ENCODE measurements at regions not wholly inside any gene's neighbourhood (a gene's known extent, or its start where the extent isn't known, plus 50 kb on each side); places are given as distances from the start of the nearest gene placed in this dataset.
"Not testable (repeated sequence)": the region's sequence is repeated elsewhere in the genome, so short reads cannot be mapped to it uniquely, and the experiment has no call there.

- H3K36me3 Mint-ChIP-seq (ENCODE audit: low read depth) = no peaks in the 10 kb centered on the region
- H3K27ac Mint-ChIP-seq = no peak overlapping the region
- POLR2A ChIA-PET = no interaction called here
- CTCF ChIA-PET = no interaction called here
- no peaks in the 10 kb centered on the region for H3K9me3 Mint-ChIP-seq
- no peak overlapping the region for H3K4me3 Mint-ChIP-seq
- no peaks in the 10 kb centered on the region for H3K27me3 Mint-ChIP-seq
- no peak for DNase-seq
- H3K4me1 Mint-ChIP-seq = no peaks in the 10 kb centered on the region
Observed at GRCh38 chr3:96233679-96234078, 580.7 kb upstream of the EPHA6 start.

- H3K4me1 Mint-ChIP-seq = no peaks in the 10 kb centered on the region
- no peak overlapping the region for H3K27ac Mint-ChIP-seq
- POLR2A ChIA-PET = no interaction called here
- H3K4me3 Mint-ChIP-seq = no peak overlapping the region
- H3K36me3 Mint-ChIP-seq (ENCODE audit: low read depth) = no peaks in the 10 kb centered on the region
- CTCF ChIA-PET = no interaction called here
- no peak for DNase-seq
- H3K27me3 Mint-ChIP-seq = no peaks in the 10 kb centered on the region
- H3K9me3 Mint-ChIP-seq = no peaks in the 10 kb centered on the region
Observed at GRCh38 chr3:96236522-96236921, 577.9 kb upstream of the EPHA6 start.

DNA sequence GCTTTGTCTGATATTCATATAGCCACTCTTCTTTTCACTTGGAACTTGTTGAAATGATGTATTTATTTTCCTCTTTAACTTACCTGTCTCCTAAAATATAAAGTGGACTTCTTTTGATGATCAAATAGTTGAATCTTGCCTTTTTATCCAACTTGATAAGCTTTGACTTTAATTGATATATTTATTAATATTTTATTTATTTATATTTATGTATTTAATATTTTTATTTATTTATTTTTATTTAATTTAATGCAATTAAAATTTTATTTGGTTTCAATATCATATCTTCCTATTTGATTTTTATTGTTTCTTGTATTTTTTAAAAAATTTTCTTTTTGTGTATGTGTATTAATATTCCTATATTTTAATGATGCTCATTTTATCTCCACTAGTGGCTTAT is 555.1 kb upstream of the EPHA6 start:
- Mint-ChIP-seq H3K4me3 (no peak overlapping the region), H3K27ac (no peak overlapping the region), H3K4me1 (no peaks in the 10 kb centered on the region), H3K9me3 (peaks cover 11% of the 10 kb centered on the region), H3K36me3 (ENCODE audit: low read depth) (no peaks in the 10 kb centered on the region), H3K27me3 (no peaks in the 10 kb centered on the region)
- POLR2A ChIA-PET = no interaction called here
- DNase-seq = no peak
- CTCF ChIA-PET = no interaction called here

GRCh38 chr3:96264701-96265100 is 549.7 kb upstream of the EPHA6 start:
- ChIA-PET POLR2A (no interaction called here), CTCF (no interaction called here)
- Mint-ChIP-seq H3K4me1 (no peaks in the 10 kb centered on the region), H3K27me3 (no peaks in the 10 kb centered on the region), H3K36me3 (ENCODE audit: low read depth) (no peaks in the 10 kb centered on the region), H3K27ac (no peak overlapping the region), H3K4me3 (no peak overlapping the region), H3K9me3 (peaks cover 7% of the 10 kb centered on the region)
- DNase-seq = no peak

- no peaks in the 10 kb centered on the region for H3K27me3 Mint-ChIP-seq
Observed at GRCh38 chr3:96266395-96267190, 547.8 kb upstream of the EPHA6 start.

GRCh38 chr3:96267577-96267976 is 546.8 kb upstream of the EPHA6 start:
- no peaks in the 10 kb centered on the region for H3K9me3 Mint-ChIP-seq
- H3K27me3 Mint-ChIP-seq = no peaks in the 10 kb centered on the region
- POLR2A ChIA-PET = no interaction called here
- DNase-seq = no peak
- no peaks in the 10 kb centered on the region for H3K4me1 Mint-ChIP-seq
- CTCF ChIA-PET = no interaction called here
- no peaks in the 10 kb centered on the region for H3K36me3 Mint-ChIP-seq (ENCODE audit: low read depth)
- H3K4me3 Mint-ChIP-seq = no peak overlapping the region
- no peak overlapping the region for H3K27ac Mint-ChIP-seq

More at GRCh38 chr3:96266395-96267190, 547.8 kb upstream of the EPHA6 start:
- no peak overlapping the region for H3K4me3 Mint-ChIP-seq
- H3K4me1 Mint-ChIP-seq = no peaks in the 10 kb centered on the region
- no peak for DNase-seq
- CTCF ChIA-PET = no interaction called here
- no peak overlapping the region for H3K27ac Mint-ChIP-seq
- POLR2A ChIA-PET = no interaction called here
- H3K36me3 Mint-ChIP-seq (ENCODE audit: low read depth) = no peaks in the 10 kb centered on the region
- H3K9me3 Mint-ChIP-seq = peaks cover 2% of the 10 kb centered on the region

DNA sequence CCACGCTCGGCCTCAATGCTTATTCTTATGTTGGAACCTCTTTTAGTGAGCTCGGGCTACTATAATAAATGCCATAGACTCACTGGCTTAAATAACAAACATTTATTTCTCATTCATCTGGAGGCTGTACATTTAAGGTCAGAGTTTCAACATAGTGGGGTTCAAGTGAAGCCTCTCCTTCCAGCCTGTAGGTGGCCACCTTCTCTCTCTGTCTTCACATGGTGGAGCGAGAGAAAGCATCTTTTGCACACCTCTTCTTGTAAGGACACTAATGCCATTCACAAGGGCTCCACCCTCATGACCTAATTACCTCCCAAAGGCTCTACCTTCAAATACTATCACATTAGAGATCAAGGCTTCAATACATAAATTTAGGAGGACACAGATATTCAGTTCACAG is 520.3 kb upstream of the EPHA6 start:
- Mint-ChIP-seq H3K4me1 (no peaks in the 10 kb centered on the region), H3K27ac (no peak overlapping the region), H3K4me3 (no peak overlapping the region), H3K9me3 (peaks cover 8% of the 10 kb centered on the region), H3K36me3 (ENCODE audit: low read depth) (no peaks in the 10 kb centered on the region), H3K27me3 (no peaks in the 10 kb centered on the region)
- POLR2A ChIA-PET = no interaction called here
- DNase-seq = no peak
- CTCF ChIA-PET = no interaction called here

GRCh38 chr3:96300743-96301142 is 513.7 kb upstream of the EPHA6 start:
- Mint-ChIP-seq H3K4me3 (no peak overlapping the region), H3K36me3 (ENCODE audit: low read depth) (no peaks in the 10 kb centered on the region), H3K9me3 (peaks cover 4% of the 10 kb centered on the region), H3K27ac (no peak overlapping the region), H3K27me3 (no peaks in the 10 kb centered on the region), H3K4me1 (no peaks in the 10 kb centered on the region)
- ChIA-PET CTCF (no interaction called here), POLR2A (no interaction called here)
- DNase-seq = no peak

GRCh38 chr3:96319166-96319565 is 495.2 kb upstream of the EPHA6 start:
- CTCF ChIA-PET = no interaction called here
- Mint-ChIP-seq H3K9me3 (peaks cover 3% of the 10 kb centered on the region), H3K27me3 (no peaks in the 10 kb centered on the region), H3K4me3 (no peak overlapping the region), H3K4me1 (no peaks in the 10 kb centered on the region), H3K36me3 (ENCODE audit: low read depth) (no peaks in the 10 kb centered on the region), H3K27ac (no peak overlapping the region)
- no peak for DNase-seq
- POLR2A ChIA-PET = no interaction called here

DNA sequence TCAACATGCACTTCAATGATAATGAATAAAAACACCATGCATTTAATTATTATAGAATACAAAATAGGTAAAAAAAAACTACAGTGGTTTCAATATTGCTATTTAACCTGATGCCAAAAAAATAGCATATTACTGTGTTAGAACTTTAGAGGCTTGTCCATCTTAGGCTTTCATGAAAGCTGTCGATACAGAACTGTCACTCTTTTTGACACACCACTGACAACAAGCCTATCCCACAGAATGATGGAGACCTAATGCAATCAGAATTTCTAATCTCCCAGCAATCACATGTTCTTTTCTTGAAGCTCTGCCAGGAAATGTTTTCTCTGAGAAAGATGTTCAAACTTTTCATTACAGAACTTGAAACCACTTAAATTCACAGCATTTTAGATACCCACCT is 490.3 kb upstream of the EPHA6 start:
- Mint-ChIP-seq H3K4me3 (no peak overlapping the region), H3K27me3 (no peaks in the 10 kb centered on the region)
- CTCF ChIA-PET = no interaction called here

DNA sequence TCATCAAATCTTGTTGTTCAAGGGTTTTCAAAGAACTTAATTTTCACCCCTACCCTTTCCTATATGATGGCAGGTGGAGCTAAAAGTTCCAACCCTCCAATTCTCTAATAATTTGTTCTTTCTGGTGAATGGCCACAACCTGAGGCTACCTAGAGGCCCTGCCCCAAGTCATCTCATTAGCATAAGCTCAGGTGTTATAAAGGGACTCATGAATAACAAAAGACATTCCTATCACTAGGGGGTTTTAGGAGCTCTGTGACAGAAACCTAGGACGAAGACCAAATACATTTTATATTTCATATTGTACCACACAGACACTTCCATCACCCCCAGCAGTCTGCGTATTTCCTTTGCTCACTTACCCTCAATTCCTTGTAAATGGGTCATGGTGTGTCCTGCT is 483.6 kb upstream of the EPHA6 start:
- Mint-ChIP-seq H3K36me3 (ENCODE audit: low read depth) (no peaks in the 10 kb centered on the region), H3K27me3 (no peaks in the 10 kb centered on the region), H3K9me3 (no peaks in the 10 kb centered on the region), H3K4me3 (no peak overlapping the region), H3K27ac (no peak overlapping the region), H3K4me1 (no peaks in the 10 kb centered on the region)
- no peak for DNase-seq
- ChIA-PET POLR2A (no interaction called here), CTCF (no interaction called here)

More for the DNA sequence above, 490.3 kb upstream of the EPHA6 start:
- DNase-seq = no peak
- POLR2A ChIA-PET = no interaction called here
- H3K27ac Mint-ChIP-seq = no peak overlapping the region
- no peaks in the 10 kb centered on the region for H3K4me1 Mint-ChIP-seq
- H3K36me3 Mint-ChIP-seq (ENCODE audit: low read depth) = no peaks in the 10 kb centered on the region
- H3K9me3 Mint-ChIP-seq = no peaks in the 10 kb centered on the region

DNA sequence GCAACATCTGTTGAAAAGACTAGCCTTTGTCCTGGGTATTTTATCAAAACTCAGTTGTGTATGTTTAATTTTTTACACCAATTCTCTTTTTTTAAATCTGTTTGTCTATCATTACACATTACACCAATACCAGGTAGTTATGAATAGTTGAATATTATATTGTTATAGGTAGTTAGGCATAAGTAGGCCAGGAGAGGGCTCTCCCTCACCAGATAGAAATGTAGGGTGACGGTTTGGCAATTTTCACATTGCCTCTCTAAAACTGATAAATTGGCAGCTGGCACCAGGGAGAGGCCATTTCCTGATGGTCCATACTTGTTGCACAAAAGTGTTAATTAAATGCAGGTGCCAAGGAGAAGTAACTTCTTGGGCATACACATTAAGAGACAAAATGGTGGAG is 483.1 kb upstream of the EPHA6 start:
- Mint-ChIP-seq H3K27me3 (no peaks in the 10 kb centered on the region), H3K36me3 (ENCODE audit: low read depth) (no peaks in the 10 kb centered on the region), H3K27ac (no peak overlapping the region), H3K4me1 (no peaks in the 10 kb centered on the region), H3K4me3 (no peak overlapping the region), H3K9me3 (no peaks in the 10 kb centered on the region)
- no peak for DNase-seq
- POLR2A ChIA-PET = no interaction called here
- CTCF ChIA-PET = no interaction called here

GRCh38 chr3:96334779-96335178 is 479.6 kb upstream of the EPHA6 start:
- no peak overlapping the region for H3K4me3 Mint-ChIP-seq
- H3K27me3 Mint-ChIP-seq = no peaks in the 10 kb centered on the region
- no peaks in the 10 kb centered on the region for H3K4me1 Mint-ChIP-seq
- CTCF ChIA-PET = no interaction called here
- no peak for DNase-seq
- no peak overlapping the region for H3K27ac Mint-ChIP-seq
- H3K36me3 Mint-ChIP-seq (ENCODE audit: low read depth) = no peaks in the 10 kb centered on the region
- H3K9me3 Mint-ChIP-seq = no peaks in the 10 kb centered on the region
- POLR2A ChIA-PET = no interaction called here

DNA sequence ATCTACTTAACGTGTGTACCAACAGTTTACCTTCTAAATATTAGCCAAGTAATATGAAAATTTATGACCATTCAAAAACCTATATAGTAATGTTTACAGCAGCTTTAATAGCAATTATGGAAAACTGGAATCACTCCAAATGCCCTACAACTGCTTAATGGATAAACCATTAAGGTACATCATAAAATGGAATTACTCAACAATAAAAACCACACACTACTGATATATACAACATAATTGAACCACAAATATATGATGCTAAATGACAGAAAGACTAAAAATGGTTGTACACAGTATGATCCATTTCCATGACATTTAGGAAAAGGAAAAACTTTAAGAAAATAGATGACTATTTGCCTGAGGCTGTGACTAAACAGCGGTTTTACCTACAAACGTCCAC is 467.1 kb upstream of the EPHA6 start:
- Mint-ChIP-seq H3K4me3 (no peak overlapping the region), H3K27me3 (no peaks in the 10 kb centered on the region), H3K36me3 (ENCODE audit: low read depth) (no peaks in the 10 kb centered on the region), H3K9me3 (no peaks in the 10 kb centered on the region), H3K27ac (no peak overlapping the region), H3K4me1 (no peaks in the 10 kb centered on the region)
- ChIA-PET POLR2A (no interaction called here), CTCF (no interaction called here)
- no peak for DNase-seq

GRCh38 chr3:96351598-96351997 is 462.8 kb upstream of the EPHA6 start:
- H3K27me3 Mint-ChIP-seq, H3K4me3 Mint-ChIP-seq, POLR2A ChIA-PET: not testable (repeated sequence)

More at GRCh38 chr3:96351598-96351997, 462.8 kb upstream of the EPHA6 start:
- H3K4me1 Mint-ChIP-seq; CTCF ChIA-PET; H3K36me3 Mint-ChIP-seq (ENCODE audit: low read depth); H3K27ac Mint-ChIP-seq; DNase-seq; H3K9me3 Mint-ChIP-seq: not testable (repeated sequence)

Measured in activated CD4-positive, alpha-beta memory T cell treated with anti-CD3 and anti-CD28 coated beads, Interleukin-2, amount 10 ng/mL, durations not matched to agents 7 days and 5 days (primary cell).